HG02884 (cell line): ENCODE measurements at regions not wholly inside any gene's neighbourhood (a gene's known extent, or its start where the extent isn't known, plus 50 kb on each side); places are given as distances from the start of the nearest gene placed in this dataset.
"Not testable (repeated sequence)": the region's sequence is repeated elsewhere in the genome, so short reads cannot be mapped to it uniquely, and the experiment has no call there.

Experiments used
- ATAC-seq: cut with Tn5 transposase; IDR thresholded peaks from one replicate; pipeline ENCODE4 v1.9.1; 2021; ENCODE audit warnings: mild to moderate bottlenecking, moderate library complexity; ENCODE audit not compliant: unreplicated experiment

GRCh38 chr11:25317216-25317615, 820.4 kb downstream of the LUZP2 start:
- ATAC-seq: no peak

DNA sequence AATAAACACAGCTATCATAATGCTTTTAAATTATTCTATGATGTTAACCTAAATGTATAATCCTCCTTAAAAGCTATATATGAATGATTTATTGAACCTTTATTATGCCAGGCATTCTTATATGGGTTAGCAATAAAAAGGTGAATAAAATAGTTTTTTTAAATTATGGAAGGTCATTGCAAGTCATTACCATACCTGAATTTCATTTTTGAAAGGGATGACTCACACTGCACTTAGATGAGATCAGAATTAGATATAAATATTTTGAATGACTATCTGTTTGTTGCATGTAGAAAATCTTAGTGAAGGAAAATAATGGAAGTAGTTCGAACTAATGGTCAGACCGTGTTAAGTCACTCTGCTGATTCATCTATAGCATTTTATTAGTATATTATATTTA, 822.3 kb downstream of the LUZP2 start:
- ATAC-seq: no peak

DNA sequence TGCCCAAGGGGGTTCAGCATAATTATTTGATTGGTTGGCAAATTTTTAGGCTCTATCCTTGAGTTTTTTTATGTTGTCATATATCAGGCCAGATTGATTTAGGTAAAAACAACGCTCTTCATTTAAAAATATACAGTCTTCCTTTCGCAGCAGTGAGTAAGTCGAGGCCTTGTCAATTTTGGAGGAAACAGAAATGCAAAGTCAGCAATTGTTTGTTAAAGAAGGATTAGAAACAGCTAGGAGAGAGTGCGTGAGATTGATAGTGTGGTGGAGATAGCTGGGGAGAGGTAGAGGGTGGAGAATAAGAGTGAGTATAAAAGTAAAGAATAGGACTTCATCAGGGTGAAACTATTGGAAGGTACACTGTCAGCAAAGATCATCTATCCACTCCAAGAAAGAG, 830.8 kb downstream of the LUZP2 start:
- ATAC-seq: no peak

GRCh38 chr11:25339281-25339680, 842.4 kb downstream of the LUZP2 start:
- ATAC-seq: no peak

DNA sequence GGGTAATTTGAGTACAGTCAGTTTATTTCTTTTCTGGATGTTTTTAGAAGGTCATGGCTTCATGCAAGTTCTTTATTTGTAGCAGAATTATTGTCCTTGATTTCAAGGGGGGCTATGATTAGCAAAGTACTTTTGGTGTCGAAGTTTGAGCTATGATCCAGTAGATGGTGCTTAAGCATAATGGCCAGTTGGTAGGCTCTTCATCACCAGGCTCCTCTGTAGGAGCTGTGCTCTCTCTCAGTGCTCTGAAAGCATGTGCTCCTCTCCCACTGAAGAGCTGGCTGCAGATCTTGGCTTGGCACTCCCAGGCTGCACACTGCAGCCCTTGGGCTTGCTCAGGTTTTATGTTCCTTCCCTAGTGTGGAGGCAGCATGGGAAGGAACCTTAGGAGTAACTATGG, 852.7 kb downstream of the LUZP2 start:
- no peak for ATAC-seq

GRCh38 chr11:25350899-25351803, 854.3 kb downstream of the LUZP2 start:
- no peak for ATAC-seq

DNA sequence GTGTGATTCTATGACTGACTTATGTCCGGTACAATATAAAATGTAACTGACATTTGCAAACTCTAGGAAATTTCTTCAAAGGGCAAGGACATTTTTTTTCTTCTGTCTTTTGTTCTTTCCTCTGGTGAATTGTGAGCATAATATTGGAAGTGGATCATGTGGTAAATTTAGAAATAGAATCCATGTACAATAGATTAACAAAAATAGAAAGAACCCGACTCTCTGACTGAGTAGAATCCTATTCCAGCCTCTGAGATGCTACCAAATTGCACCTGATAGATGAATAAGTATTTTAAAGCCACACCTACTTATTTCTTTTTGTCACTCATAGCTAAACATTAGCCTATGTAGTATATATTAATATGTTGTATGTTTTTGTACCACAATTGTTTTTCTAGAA, 860.3 kb downstream of the LUZP2 start:
- no peak for ATAC-seq

DNA sequence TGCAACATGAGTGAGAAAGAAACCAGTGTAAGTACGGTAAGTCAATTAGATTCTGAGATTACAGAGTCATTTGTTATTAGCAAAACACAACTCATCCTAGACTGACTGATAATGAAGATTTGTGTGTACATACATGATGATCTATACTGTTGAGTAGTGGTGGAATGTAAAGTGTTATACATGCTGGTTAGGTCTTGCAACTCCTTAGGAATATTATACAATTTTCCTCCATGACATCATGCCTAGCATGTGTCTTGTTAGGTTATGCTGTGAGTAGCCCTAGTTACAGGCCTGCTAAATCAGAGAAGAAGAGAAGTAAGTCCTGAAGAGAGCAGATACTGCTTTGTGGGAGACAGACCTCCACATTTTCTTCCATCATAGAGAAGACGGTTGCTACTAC, 880.6 kb downstream of the LUZP2 start:
- no peak for ATAC-seq

GRCh38 chr11:25396847-25397246, 900.0 kb downstream of the LUZP2 start:
- no peak for ATAC-seq

- ATAC-seq: no peak
Measured at GRCh38 chr11:25408146-25408545, 911.3 kb downstream of the LUZP2 start.

DNA sequence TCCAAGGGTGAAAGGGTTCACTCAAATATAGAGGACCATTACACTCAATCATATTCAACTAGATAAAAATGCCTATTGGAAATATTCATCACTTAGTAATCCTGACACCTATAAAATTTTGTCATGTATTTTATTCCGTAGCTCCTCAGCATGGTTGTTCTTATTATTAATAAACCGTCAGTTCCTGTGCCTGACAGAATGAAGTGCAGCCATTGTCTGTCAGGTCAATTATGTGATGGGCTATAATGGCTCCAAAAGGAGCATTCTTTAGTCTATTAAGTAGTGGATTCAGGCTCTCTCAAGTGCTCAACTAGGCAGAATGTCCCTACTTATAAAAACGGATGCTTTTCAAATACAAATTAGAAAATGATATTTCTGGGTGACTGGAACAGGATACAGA, 916.1 kb upstream of the ANO3 start:
- no peak for ATAC-seq

GRCh38 chr11:25423436-25424199, 908.3 kb upstream of the ANO3 start:
- no peak for ATAC-seq

DNA sequence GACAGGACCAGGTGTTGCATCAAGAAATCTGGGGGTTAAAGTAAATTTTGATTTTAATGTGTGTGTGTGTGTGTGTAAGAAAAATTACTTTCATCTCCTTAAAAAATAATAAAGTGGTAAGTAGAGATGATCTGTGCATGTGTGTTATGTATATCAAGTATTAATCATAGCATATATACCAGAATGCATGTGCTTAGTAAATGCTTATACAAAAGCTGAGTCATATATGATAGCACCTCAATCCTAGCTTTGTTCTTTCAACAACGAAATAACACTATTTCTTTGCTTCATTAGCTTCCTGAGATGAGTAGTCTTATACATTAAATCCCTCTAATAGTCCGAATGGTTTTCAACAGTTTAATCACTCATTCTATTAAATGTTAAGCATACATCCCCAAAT, 899.6 kb upstream of the ANO3 start:
- ATAC-seq: no peak

- no peak for ATAC-seq
Measured at GRCh38 chr11:25435197-25435596, 896.7 kb upstream of the ANO3 start.

DNA sequence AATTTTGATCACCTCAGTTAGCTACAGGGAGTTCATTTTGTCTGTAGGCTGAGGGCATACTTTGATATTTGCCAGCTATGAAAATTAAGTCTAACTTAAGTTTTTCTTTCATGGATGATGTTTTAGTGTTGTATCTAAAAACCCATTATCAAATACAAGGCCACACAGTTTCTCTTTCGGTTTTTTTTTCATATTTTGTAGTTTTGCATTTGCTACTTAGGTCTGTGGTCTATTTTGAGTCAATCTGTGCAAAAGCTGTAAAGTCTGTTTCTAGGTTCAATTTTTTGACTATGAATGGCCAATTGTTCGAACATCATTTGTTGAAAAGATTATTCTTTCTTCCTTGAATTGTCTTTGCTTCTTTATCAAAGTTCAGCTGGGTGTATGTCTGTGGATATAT, 895.6 kb upstream of the ANO3 start:
- ATAC-seq: no peak

GRCh38 chr11:25441421-25441820, 890.5 kb upstream of the ANO3 start:
- no peak for ATAC-seq

- ATAC-seq: no peak
Measured at GRCh38 chr11:25449091-25449490, 882.8 kb upstream of the ANO3 start.

DNA sequence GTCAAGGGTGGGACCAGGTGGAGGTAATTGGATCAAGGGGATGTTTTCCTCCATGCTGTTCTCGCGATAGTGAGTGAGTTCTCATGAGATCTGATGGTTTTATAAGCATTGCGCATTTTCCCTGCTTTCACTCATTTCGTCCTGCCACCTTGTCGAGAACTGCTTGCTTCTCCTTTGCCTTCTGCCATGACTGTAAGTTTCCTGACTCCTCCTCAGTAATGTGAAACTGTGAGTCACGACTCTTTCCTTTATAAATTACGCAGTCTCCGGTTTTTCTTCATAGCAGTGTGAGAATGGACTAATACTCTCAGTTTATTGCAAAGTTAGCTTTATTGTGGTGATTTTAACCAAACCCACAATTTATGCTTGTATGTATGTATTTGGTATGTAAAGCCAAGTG, 878.5 kb upstream of the ANO3 start:
- ATAC-seq: no peak

DNA sequence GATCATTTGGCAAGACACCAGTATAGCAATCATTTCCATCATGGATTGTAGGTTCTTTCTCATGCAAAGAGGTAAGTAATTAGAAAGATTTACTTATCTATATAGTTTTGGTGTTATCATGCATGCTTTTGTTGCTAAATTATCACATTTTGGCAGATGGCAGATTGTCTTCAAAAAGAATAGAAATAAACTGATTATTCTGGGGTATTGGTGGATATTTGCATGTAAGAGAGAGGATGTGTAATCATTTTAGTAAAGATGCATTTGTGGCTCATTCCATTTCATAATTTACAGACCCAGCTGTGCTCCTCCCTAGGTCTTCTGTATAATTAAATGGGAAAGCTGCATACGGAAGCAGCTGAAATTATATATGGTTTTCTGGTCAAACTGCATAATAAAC, 875.7 kb upstream of the ANO3 start:
- no peak for ATAC-seq

DNA sequence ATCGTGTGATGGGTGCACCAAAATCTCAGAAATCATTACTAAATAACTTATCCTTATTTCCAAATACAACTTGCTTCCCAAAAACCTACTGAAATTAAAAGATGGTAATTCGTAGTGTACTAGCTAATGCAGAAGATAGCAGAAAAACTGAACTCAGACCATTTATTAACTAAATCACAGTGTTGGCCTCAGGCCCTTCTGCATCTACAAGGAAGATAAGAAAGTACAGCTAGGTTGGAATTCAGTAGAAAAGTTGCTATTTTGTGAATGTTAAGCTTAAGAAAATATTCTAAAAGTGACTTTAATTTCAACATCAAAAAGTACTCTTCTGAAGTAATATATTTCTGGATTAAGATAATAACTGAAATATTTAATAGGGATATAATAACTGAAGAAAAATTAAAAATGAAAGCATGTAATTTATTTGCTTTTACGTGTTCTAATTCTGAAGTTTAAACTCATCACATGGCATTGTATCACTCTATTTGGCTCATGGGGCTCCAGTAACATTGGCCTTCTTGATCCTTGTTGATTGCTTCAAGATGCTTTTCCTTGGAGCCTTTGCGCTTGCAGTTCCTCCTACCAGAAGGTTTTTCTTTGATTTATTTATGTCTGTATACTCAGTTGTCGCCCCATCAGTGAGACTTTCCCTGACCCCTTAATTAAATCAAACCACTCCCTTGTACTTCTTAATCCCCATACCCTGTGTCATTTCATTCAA, 847.9 kb upstream of the ANO3 start:
- no peak for ATAC-seq

DNA sequence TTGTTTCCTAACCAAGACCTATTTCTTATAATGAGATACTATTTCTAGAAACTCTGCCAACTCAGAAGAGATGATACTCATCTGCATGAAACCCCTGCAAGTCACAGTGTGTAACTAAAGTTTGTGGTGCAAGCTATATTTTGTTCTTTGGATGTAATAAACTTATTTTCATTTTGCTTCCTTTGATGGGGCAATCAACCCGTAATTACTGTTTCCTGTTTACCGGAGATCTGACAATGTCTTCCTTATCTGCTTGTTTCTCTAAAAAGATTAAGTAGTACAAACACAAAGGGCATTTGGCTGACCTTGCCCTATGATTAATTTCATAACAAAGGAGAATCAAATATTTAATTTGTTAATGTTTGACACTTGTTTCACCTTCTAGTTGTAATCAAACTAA, 846.6 kb upstream of the ANO3 start:
- ATAC-seq: no peak

DNA sequence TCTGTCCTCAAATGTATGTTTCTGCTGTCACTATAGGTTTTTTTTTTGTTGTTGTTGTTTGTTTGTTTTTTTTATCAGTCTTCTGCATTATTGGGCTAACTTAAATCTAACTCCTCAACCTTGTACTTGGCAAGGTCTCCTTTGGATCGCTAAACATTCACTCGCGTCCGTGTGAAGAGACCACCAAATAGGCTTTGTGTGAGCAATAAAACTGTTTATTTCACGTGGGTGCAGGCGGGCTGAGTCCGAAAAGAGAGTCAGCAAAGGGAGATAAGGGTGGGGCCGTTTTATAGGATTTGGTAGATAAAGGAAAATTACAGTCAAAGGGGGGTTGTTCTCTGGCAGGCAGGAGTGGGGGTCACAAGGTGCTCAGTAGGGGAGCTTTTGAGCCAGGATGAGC, 845.6 kb upstream of the ANO3 start:
- ATAC-seq: not testable (repeated sequence)
